Mononuclear cell (primary cell): ENCODE measurements at regions not wholly inside any gene's neighbourhood (a gene's known extent, or its start where the extent isn't known, plus 50 kb on each side); places are given as distances from the start of the nearest gene placed in this dataset.
"Not testable (repeated sequence)": the region's sequence is repeated elsewhere in the genome, so short reads cannot be mapped to it uniquely, and the experiment has no call there.

ENCODE experiments used
- H3K27me3 ChIP-seq: 2 replicates; pipeline ENCODE4 v1.6.0; 2011; ENCODE audit warnings: low read length, control low read depth; ENCODE audit not compliant: insufficient read depth
- H3K4me1 ChIP-seq: 2 replicates; pipeline ENCODE4 v1.5.1; 2011; ENCODE audit warnings: mild to moderate bottlenecking, low read length, control low read depth; ENCODE audit not compliant: insufficient read depth
- H3K4me3 ChIP-seq: 2 replicates; pipeline ENCODE4 v1.5.1; 2011; ENCODE audit warnings: mild to moderate bottlenecking, low read length, moderate library complexity
- H3K9me3 ChIP-seq: 2 replicates; pipeline ENCODE4 v1.5.1; 2011; ENCODE audit warnings: low read depth, mild to moderate bottlenecking, control low read depth, low read length

DNA sequence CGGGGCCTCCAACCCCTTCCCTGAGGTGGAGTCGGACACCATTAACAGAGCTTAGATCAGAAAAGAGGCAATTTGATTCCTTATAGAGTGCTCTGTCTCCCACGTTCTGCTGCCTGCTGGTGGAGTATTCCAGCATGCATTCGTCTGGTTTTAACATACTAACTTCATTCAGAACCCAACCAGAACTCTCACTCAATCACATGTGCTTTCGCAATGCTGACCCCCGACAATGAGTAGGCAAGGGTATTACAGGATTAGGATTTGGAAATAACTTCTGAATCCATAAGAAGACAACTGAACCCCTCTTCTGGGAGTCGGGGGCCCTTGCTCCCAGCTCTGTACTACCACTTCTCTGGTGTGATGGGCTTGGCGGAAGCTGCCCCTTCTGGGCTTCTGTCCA, 55.7 kb upstream of the HABP2 start:
- H3K27me3 ChIP-seq: no peaks in the 10 kb centered on the region
- no peaks in the 10 kb centered on the region for H3K9me3 ChIP-seq
- no peak overlapping the region for H3K4me3 ChIP-seq
- H3K4me1 ChIP-seq: peaks cover 33% of the 10 kb centered on the region

DNA sequence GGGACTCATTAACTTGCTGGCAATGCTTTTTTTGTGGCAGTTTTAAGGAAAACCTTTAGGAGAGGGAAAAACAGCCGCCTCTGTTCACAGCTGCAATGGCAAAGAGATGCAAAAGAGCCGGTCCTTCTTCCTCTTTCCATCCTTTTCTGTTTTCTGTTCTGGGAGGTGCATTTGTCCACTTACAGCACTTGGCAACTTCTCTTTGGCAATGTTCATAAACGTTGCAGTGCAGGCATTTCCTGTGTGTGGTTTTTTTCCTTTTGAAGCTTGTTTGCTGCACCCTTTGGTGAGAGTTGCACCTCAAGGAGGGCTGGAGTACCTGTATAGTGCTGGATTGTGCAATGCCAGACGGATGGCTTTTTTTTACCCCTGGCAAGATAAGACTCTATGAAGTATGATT, 53.9 kb upstream of the HABP2 start:
- Histone ChIP-seq H3K9me3 (no peaks in the 10 kb centered on the region), H3K27me3 (no peaks in the 10 kb centered on the region), H3K4me1 (peaks cover 33% of the 10 kb centered on the region), H3K4me3 (no peak overlapping the region)

DNA sequence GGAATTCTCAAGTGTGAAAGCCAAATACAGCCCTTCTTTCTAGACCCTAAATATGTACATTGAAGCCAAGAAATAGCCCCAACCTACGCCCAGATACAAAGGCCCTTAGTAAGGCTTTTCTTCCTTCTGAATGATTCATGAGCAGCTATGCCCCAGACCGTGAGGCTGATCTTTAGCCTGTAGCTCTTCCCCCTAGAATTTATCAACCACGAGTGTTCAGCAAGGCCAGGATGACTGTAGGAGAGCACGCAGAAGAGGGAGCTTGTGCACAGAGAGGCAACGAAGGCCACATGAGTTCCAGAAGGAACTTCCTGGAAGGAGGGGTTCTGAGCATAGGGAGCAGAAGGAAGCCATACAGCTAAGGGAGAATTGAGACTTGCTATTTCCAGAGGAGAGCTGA, 53.0 kb upstream of the HABP2 start:
- H3K4me3 ChIP-seq: no peak overlapping the region
- H3K4me1 ChIP-seq: peaks cover 33% of the 10 kb centered on the region
- no peaks in the 10 kb centered on the region for H3K27me3 ChIP-seq
- H3K9me3 ChIP-seq: no peaks in the 10 kb centered on the region

DNA sequence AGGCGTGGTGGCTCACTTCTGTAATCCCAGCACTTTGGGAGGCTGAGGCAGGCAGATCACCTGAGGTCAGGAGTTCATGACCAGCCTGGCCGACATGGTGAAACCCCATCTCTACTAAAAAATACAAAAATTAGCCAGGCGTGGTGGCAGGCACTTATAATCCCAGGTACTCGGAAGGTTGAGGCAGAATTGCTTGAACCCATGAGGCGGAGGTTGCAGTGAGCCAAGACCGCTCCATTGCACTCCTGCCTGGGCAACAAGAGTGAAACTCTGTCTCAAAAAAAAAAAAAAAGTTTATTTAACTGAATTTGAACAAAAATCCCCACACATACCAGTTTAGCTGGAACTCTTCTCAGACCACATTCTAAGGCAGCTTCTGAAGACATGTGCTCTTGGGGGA, 51.8 kb upstream of the HABP2 start:
- H3K4me3 ChIP-seq: not testable (repeated sequence)

More for the DNA sequence above, 51.8 kb upstream of the HABP2 start:
- not testable (repeated sequence) for H3K27me3 ChIP-seq, H3K9me3 ChIP-seq
- peaks cover 33% of the 10 kb centered on the region for H3K4me1 ChIP-seq
